ENCODE measurements at regions not wholly inside any gene's neighbourhood (a gene's known extent, or its start where the extent isn't known, plus 50 kb on each side); places are given as distances from the start of the nearest gene placed in this dataset.
A peak's percentile ranks its signal among the peaks of the same experiment; 100 is the strongest.

- no peak for DNase-seq
- intact Hi-C loops (cut with DNase I, micrococcal nuclease) = no loop called here
- no peak for ATAC-seq
These were observed 117.6 kb upstream of the RUNX3 start for GRCh38 chr1:25047506-25048240.

- DNase-seq = no peak
- intact Hi-C loops (cut with DNase I, micrococcal nuclease) = no loop called here
- no peak for ATAC-seq
These were observed 116.1 kb upstream of the RUNX3 start for GRCh38 chr1:25046194-25046532.

GRCh38 chr1:25045480-25046193 lies 115.6 kb upstream of the RUNX3 start:
- intact Hi-C loops (cut with DNase I, micrococcal nuclease) = no loop called here
- no peak for ATAC-seq
- DNase-seq = no peak

- ATAC-seq (no peak), DNase-seq (no peak)
- intact Hi-C loops (cut with DNase I, micrococcal nuclease) = no loop called here
These were observed 113.1 kb upstream of the RUNX3 start for GRCh38 chr1:25043228-25043580.

GRCh38 chr1:25042331-25043227 lies 112.5 kb upstream of the RUNX3 start:
- intact Hi-C loops (cut with DNase I, micrococcal nuclease) = no loop called here
- no peak for ATAC-seq

GRCh38 chr1:25041916-25042315 lies 111.8 kb upstream of the RUNX3 start:
- no peak for DNase-seq
- intact Hi-C loops (cut with DNase I, micrococcal nuclease) = no loop called here
- no peak for ATAC-seq

More at GRCh38 chr1:25042331-25043227, 112.5 kb upstream of the RUNX3 start:
- DNase-seq = no peak

- intact Hi-C loops (cut with DNase I, micrococcal nuclease) = no loop called here
- ATAC-seq (no peak), DNase-seq (no peak)
These were observed 110.1 kb upstream of the RUNX3 start for GRCh38 chr1:25040122-25040685.

GRCh38 chr1:25039229-25039628 lies 109.2 kb upstream of the RUNX3 start:
- ATAC-seq (no peak), DNase-seq (no peak)
- intact Hi-C loops (cut with DNase I, micrococcal nuclease) = loop anchor here (5.0 to 10.0 kb wide), 2 partner anchors 104 to 192 kb away; partner anchors contain the start of gene RUNX3 (in 2 of the 2)

- DNase-seq (no peak), ATAC-seq (no peak)
- intact Hi-C loops (cut with DNase I, micrococcal nuclease) = loop anchor here (5.0 to 10.0 kb wide), 2 partner anchors 104 to 191 kb away; partner anchors contain the start of gene RUNX3 (in 2 of the 2)
These were observed 108.6 kb upstream of the RUNX3 start for GRCh38 chr1:25038699-25039098.

- DNase-seq (peak in 1 of 2 donors; percentile 55), ATAC-seq (peak; percentile 56)
- intact Hi-C loops (cut with DNase I, micrococcal nuclease) = loop anchor here (2.0 to 10.0 kb wide), 3 partner anchors 103 to 190 kb away; partner anchors contain the start of gene RUNX3 (in 2 of the 2)
These were observed 107.3 kb upstream of the RUNX3 start for GRCh38 chr1:25037174-25038074.

GRCh38 chr1:25036117-25036546 lies 106.1 kb upstream of the RUNX3 start:
- no peak for ATAC-seq
- intact Hi-C loops (cut with DNase I, micrococcal nuclease) = loop anchor here (2.0 to 10.0 kb wide), 3 partner anchors 101 to 189 kb away; partner anchors contain the start of gene RUNX3 (in 2 of the 2)
- no peak for DNase-seq

- intact Hi-C loops (cut with DNase I, micrococcal nuclease) = loop anchor here (2.0 to 10.0 kb wide), 3 partner anchors 101 to 188 kb away; partner anchors contain the start of gene RUNX3 (in 2 of the 2)
- no peak for DNase-seq
- no peak for ATAC-seq
These were observed 105.5 kb upstream of the RUNX3 start for GRCh38 chr1:25035523-25036116.

GRCh38 chr1:25034736-25035522 lies 104.9 kb upstream of the RUNX3 start:
- DNase-seq (no peak), ATAC-seq (no peak)
- intact Hi-C loops (cut with DNase I, micrococcal nuclease) = loop anchor here (5.0 to 10.0 kb wide), 2 partner anchors 100 to 188 kb away; partner anchors contain the start of gene RUNX3 (in 2 of the 2)

- intact Hi-C loops (cut with DNase I, micrococcal nuclease) = loop anchor here (10.0 kb wide), 1 partner anchor 99 kb away; the partner anchor contains the start of gene RUNX3 (in 2 of the 2)
- ATAC-seq = peak; percentile 44
These were observed 104.0 kb upstream of the RUNX3 start for GRCh38 chr1:25033828-25034705.

GRCh38 chr1:25033030-25033827 lies 103.2 kb upstream of the RUNX3 start:
- DNase-seq (no peak), ATAC-seq (no peak)
- intact Hi-C loops (cut with DNase I, micrococcal nuclease) = loop anchor here (10.0 kb wide), 1 partner anchor 98 kb away; the partner anchor contains the start of gene RUNX3 (in 2 of the 2)

More at GRCh38 chr1:25033828-25034705, 104.0 kb upstream of the RUNX3 start:
- peak; percentile 51 to 61 for DNase-seq
